ENCODE measurements at regions not wholly inside any gene's neighbourhood (a gene's known extent, or its start where the extent isn't known, plus 50 kb on each side); places are given as distances from the start of the nearest gene placed in this dataset.

DNA sequence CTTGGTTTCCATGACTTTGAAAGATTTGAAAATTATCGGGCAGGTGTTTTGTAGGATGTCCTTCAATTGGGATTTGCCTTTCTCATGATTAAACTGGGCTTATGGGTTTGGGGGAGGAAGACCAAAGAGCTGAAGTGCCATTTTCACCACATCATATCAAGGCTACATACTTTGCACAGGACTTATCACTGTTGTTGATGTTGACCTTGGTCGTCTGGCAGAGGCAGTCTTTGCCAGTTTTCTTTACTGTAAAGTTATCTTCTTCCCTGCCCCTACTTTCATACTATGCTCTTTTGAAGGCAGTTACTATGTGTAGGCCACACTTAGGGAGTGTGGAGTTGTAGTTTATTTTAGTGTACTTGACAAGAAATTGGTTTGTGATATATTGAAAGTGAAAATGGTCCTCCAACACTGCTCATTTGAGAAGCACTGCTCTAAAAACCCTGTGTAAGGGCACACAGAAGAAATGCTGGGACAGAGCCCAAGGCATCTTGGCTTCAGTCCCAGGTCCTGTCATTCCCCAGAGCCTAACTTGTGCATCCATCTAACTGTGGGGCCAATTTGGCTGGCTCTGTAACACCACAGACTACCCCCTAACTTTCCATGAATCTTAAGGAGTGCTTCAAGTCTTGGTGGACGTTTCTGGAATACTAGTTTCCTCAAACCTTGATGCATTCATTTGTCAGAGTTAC is 384.9 kb downstream of the KCNRG start:
- Mint-ChIP-seq H3K4me1 (peaks cover 2% of the 10 kb centered on the region), H3K27me3 (no peaks in the 10 kb centered on the region), H3K27ac (no peak overlapping the region), H3K9me3 (ENCODE audit: insufficient read depth) (no peaks in the 10 kb centered on the region), H3K4me3 (no peak overlapping the region)
- TF ChIP-seq, protein P1, sequence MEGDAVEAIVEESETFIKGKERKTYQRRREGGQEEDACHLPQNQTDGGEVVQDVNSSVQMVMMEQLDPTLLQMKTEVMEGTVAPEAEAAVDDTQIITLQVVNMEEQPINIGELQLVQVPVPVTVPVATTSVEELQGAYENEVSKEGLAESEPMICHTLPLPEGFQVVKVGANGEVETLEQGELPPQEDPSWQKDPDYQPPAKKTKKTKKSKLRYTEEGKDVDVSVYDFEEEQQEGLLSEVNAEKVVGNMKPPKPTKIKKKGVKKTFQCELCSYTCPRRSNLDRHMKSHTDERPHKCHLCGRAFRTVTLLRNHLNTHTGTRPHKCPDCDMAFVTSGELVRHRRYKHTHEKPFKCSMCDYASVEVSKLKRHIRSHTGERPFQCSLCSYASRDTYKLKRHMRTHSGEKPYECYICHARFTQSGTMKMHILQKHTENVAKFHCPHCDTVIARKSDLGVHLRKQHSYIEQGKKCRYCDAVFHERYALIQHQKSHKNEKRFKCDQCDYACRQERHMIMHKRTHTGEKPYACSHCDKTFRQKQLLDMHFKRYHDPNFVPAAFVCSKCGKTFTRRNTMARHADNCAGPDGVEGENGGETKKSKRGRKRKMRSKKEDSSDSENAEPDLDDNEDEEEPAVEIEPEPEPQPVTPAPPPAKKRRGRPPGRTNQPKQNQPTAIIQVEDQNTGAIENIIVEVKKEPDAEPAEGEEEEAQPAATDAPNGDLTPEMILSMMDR (IDR thresholded peaks at IDR 0.05), result no peak
- TF ChIP-seq EZH2 (IDR thresholded peaks at IDR 0.05; ENCODE audit: borderline replicate concordance, insufficient read depth, low read depth, low read length, poor library complexity, severe bottlenecking), result no peak
- ATAC-seq (ENCODE audit: low read depth), result no peak
- H3K79me2 ChIP-seq (ENCODE audit: control insufficient read depth, insufficient read depth, low read length), result no peaks in the 10 kb centered on the region
- H4K20me1 ChIP-seq (ENCODE audit: control insufficient read depth, insufficient read depth, low read length, poor library complexity, severe bottlenecking), result no peaks in the 10 kb centered on the region
- no peaks in the 10 kb centered on the region for H3K36me3 ChIP-seq (replicated peaks in 1 of 2; ENCODE audit: control extremely low read depth in 1 of 2, control insufficient read depth in 1 of 2, extremely low read depth in 1 of 2, insufficient read depth in 2 of 2, low read length in 1 of 2)
- ChIA-PET POLR2A (no interaction called here), CTCF (no interaction called here)
- H3K27ac ChIP-seq (ENCODE audit: low read length in 2 of 2), result no peak overlapping the region
- no peaks in the 10 kb centered on the region for H3K9me3 ChIP-seq (ENCODE audit: control extremely low read depth in 1 of 3, control insufficient read depth in 2 of 3, insufficient read depth in 1 of 3, low read length in 2 of 3)
- no peak overlapping the region for H3K4me3 ChIP-seq (ENCODE audit: control extremely low read depth in 1 of 5, extremely low read depth in 1 of 5, insufficient read depth in 1 of 5, low read depth in 2 of 5, low read length in 4 of 5)
- H3K9ac ChIP-seq (ENCODE audit: low read length), result no peak overlapping the region
- no peaks in the 10 kb centered on the region for H3K27me3 ChIP-seq (replicated peaks in 1 of 4; ENCODE audit: control extremely low read depth in 1 of 4, control insufficient read depth in 3 of 4, insufficient read depth in 4 of 4, low read length in 3 of 4)
- no peak for DNase-seq
- no peak overlapping the region for H3K4me2 ChIP-seq (replicated peaks; ENCODE audit: low read depth, low read length, poor library complexity, severe bottlenecking)
- no peak overlapping the region for H2AFZ ChIP-seq (ENCODE audit: insufficient read depth, low read depth, low read length, poor library complexity, severe bottlenecking)
- H3K4me1 ChIP-seq (ENCODE audit: control insufficient read depth in 2 of 2, insufficient read depth in 2 of 2, low read length in 2 of 2), result no peaks in the 10 kb centered on the region
- intact Hi-C loops (cut with micrococcal nuclease), result no loop called here
- 83% methylated on average over 1 of the region's 3 CpGs for WGBS (ENCODE audit: insufficient coverage)

DNA sequence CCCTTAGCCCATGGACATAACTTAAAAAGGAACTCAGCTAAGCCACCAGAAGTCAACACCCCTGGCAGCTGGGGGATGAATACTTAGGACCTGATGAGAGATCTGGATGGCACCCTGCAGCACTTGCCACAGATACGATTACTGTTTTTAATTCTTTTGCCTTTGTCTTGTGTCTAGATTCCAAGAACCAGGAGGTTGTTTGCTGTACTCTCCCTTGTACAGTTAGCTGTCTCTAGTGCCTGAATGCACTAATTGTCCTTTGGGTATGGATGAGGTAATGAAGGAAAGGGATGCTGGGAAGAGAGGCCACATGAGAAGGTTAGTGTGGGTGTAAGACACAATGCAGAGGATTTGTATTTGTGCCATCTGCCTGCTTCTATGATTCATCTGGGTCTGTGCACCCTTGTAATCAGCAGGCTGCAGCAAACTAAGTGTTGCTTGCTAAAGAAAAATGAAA is 385.8 kb downstream of the KCNRG start:
- WGBS (ENCODE audit: insufficient coverage), result 100% methylated on average over 1 of the region's 1 CpG
- ChIA-PET CTCF (no interaction called here), POLR2A (no interaction called here)
- no peak overlapping the region for H2AFZ ChIP-seq (ENCODE audit: insufficient read depth, low read depth, low read length, poor library complexity, severe bottlenecking)
- H3K9ac ChIP-seq (ENCODE audit: low read length), result no peak overlapping the region
- H3K27ac ChIP-seq (ENCODE audit: low read length in 2 of 2), result no peak overlapping the region
- H3K79me2 ChIP-seq (ENCODE audit: control insufficient read depth, insufficient read depth, low read length), result no peaks in the 10 kb centered on the region
- H3K27me3 ChIP-seq (replicated peaks in 1 of 4; ENCODE audit: control extremely low read depth in 1 of 4, control insufficient read depth in 3 of 4, insufficient read depth in 4 of 4, low read length in 3 of 4), result no peaks in the 10 kb centered on the region
- H4K20me1 ChIP-seq (ENCODE audit: control insufficient read depth, insufficient read depth, low read length, poor library complexity, severe bottlenecking), result no peaks in the 10 kb centered on the region
- Mint-ChIP-seq H3K27me3 (no peaks in the 10 kb centered on the region), H3K4me1 (peaks cover 2% of the 10 kb centered on the region), H3K4me3 (no peak overlapping the region), H3K27ac (no peak overlapping the region), H3K9me3 (ENCODE audit: insufficient read depth) (no peaks in the 10 kb centered on the region)
- H3K36me3 ChIP-seq (replicated peaks in 1 of 2; ENCODE audit: control extremely low read depth in 1 of 2, control insufficient read depth in 1 of 2, extremely low read depth in 1 of 2, insufficient read depth in 2 of 2, low read length in 1 of 2), result no peaks in the 10 kb centered on the region
- H3K9me3 ChIP-seq (ENCODE audit: control extremely low read depth in 1 of 3, control insufficient read depth in 2 of 3, insufficient read depth in 1 of 3, low read length in 2 of 3), result no peaks in the 10 kb centered on the region
- no peak for ATAC-seq (ENCODE audit: low read depth)
- no peak overlapping the region for H3K4me2 ChIP-seq (replicated peaks; ENCODE audit: low read depth, low read length, poor library complexity, severe bottlenecking)
- no peaks in the 10 kb centered on the region for H3K4me1 ChIP-seq (ENCODE audit: control insufficient read depth in 2 of 2, insufficient read depth in 2 of 2, low read length in 2 of 2)
- H3K4me3 ChIP-seq (ENCODE audit: control extremely low read depth in 1 of 5, extremely low read depth in 1 of 5, insufficient read depth in 1 of 5, low read depth in 2 of 5, low read length in 4 of 5), result no peak overlapping the region
- intact Hi-C loops (cut with micrococcal nuclease), result no loop called here
- no peak for DNase-seq
- TF ChIP-seq EZH2 (IDR thresholded peaks at IDR 0.05; ENCODE audit: borderline replicate concordance, insufficient read depth, low read depth, low read length, poor library complexity, severe bottlenecking), result no peak
- TF ChIP-seq, protein P1 (IDR thresholded peaks at IDR 0.05), result no peak
